Fibroblast of villous mesenchyme (primary cell): ENCODE measurements at regions not wholly inside any gene's neighbourhood (a gene's known extent, or its start where the extent isn't known, plus 50 kb on each side); places are given as distances from the start of the nearest gene placed in this dataset.
A peak's percentile ranks its signal among the peaks of the same experiment; 100 is the strongest.

Experiments used
- DNase-seq: peaks from one replicate; pipeline ENCODE4 v3.0.0-alpha.2; 2010; ENCODE audit warnings: low read depth
- H3K4me3 ChIP-seq: 2 replicates; pipeline ENCODE4 v1.5.1; 2011; ENCODE audit warnings: low read depth, mild to moderate bottlenecking, low read length
- TF ChIP-seq, protein P1 (sequence below): IDR thresholded peaks from 2 replicates; pipeline ENCODE4 v1.5.1; 2012; ENCODE audit warnings: low read depth, mild to moderate bottlenecking, low read length; ENCODE audit not compliant: insufficient read depth

- H3K4me3 ChIP-seq: no peak overlapping the region
- peak; percentile 33 for DNase-seq
- TF ChIP-seq, protein P1, sequence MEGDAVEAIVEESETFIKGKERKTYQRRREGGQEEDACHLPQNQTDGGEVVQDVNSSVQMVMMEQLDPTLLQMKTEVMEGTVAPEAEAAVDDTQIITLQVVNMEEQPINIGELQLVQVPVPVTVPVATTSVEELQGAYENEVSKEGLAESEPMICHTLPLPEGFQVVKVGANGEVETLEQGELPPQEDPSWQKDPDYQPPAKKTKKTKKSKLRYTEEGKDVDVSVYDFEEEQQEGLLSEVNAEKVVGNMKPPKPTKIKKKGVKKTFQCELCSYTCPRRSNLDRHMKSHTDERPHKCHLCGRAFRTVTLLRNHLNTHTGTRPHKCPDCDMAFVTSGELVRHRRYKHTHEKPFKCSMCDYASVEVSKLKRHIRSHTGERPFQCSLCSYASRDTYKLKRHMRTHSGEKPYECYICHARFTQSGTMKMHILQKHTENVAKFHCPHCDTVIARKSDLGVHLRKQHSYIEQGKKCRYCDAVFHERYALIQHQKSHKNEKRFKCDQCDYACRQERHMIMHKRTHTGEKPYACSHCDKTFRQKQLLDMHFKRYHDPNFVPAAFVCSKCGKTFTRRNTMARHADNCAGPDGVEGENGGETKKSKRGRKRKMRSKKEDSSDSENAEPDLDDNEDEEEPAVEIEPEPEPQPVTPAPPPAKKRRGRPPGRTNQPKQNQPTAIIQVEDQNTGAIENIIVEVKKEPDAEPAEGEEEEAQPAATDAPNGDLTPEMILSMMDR: no peak
These were observed 254.7 kb downstream of the KLF12 start for GRCh38 chr13:73879346-73880015.

GRCh38 chr13:73877399-73877798 is 256.8 kb downstream of the KLF12 start:
- TF ChIP-seq, protein P1: no peak
- no peak overlapping the region for H3K4me3 ChIP-seq
- no peak for DNase-seq

DNA sequence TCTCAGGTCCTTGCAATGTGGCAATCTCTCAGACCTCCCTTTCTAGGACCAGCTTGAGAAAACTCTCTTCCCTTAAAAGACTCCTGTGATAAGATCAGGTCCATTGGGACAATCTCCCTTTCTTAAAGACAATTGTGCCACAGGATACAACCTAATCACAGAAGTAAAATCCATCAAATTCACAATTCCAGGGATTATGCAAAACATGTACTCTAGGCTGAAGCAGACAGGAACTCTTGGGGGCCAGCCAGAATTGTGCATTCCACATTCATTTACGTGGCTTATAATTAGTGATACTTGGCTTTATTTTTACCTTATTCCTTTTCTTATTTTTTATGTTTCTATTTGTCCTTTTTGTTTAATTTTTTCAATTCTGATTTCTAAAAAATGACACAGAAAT is 257.9 kb downstream of the KLF12 start:
- TF ChIP-seq, protein P1: no peak
- DNase-seq: peak; percentile 14

DNA sequence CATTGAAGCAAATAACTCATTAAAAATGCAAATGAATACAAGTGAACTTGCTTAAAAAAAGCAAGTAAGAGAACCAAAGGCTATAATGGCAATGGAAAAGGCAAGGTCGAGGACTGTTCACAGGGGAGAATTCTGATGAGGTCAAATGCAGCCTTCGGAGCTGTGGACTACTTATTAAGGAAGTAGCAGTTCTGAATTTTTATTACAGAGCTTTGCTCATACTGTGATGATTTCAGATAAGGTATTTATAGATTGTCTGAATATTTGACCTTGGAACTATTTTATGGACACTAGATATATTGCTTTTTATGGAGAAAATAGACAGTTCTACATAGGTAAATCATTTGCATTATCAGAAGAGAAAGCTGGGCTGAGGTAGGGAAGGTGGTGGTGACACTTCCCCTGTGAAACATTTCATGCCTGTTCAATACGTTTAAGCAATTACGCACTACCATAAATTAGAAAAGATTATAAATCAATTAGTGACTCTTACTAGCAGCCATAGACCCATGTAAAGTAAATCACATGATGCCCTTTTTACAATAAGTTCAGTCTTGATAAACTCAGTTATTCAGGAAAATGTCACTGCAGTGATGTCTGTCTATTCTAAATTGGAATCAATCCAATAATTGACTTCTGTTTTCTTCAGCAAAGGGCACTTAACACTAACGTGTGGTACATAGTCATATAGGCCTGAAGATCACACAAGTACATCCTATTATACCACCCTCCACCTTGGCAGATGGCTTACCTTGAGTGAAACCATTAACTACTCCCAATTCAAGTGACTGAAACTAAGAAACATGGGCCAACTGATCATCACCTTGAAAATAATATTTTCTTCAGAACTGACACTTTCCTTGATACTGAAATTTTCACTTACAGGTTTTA is 260.0 kb downstream of the KLF12 start:
- TF ChIP-seq, protein P1: no peak
- no peak overlapping the region for H3K4me3 ChIP-seq
- DNase-seq: no peak

More for the DNA sequence above, 257.9 kb downstream of the KLF12 start:
- no peak overlapping the region for H3K4me3 ChIP-seq

- TF ChIP-seq, protein P1: no peak
- H3K4me3 ChIP-seq: no peak overlapping the region
- no peak for DNase-seq
These were observed 261.8 kb downstream of the KLF12 start for GRCh38 chr13:73872397-73872796.

DNA sequence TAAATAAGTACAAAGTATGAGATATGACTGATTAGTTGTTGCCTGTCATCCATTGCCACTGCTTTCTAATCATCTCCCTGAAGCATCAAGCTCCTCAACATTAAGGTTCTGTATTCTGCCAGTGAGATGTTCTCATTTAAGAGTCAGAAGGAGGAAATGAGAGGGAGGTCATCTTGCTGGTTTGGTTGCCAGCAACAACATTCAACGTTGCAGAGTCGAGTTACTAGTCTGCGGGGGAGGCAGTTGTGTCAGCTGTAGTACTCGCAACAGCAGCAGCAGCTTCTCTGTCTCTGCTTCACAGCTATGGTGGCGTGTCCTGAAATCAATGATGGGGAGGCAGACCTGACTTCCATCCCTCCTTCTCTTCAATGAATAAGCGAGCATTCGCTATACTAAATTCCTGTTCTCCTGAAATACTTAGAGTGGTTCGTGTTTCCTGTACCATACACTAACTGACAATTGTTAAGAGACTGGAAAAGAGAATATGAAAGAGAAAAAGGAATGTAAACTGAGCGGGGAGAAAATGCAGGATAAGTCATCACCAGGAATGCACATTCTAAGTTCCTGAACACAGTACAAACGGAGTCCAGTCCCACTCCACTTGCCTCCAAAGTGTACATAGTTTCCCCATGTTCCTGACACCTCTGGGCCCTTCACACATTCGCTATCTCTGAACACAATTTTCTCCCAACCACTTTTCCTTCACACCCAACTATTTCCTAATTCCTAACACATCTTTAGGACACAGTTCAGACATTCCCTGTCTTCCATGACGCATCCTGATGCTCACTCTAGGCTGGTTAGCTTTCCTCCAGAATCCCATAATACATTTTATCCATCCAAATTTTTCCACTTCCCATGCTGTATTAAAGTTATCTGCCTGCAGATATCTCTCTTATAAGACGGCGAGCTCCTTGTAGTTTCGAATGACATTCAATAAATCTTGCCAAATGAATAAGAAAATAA is 263.0 kb downstream of the KLF12 start:
- TF ChIP-seq, protein P1: no peak
- H3K4me3 ChIP-seq: peak overlapping the region; percentile 12
- peak; percentile 80 for DNase-seq
